Motor neuron (in vitro differentiated cells): ENCODE measurements at regions not wholly inside any gene's neighbourhood (a gene's known extent, or its start where the extent isn't known, plus 50 kb on each side); places are given as distances from the start of the nearest gene placed in this dataset.
A peak's percentile ranks its signal among the peaks of the same experiment; 100 is the strongest.

Source experiments
- ATAC-seq, 8 experiments: fragments of 200-7000 bp; cut with Tn5 transposase; replicated peaks in 6 of 8; 2 replicates each; pipeline ENCODE4 v1.8.0; 2021; ENCODE audit warnings: mild to moderate bottlenecking in 8 of 8, moderate library complexity in 8 of 8
- H3K27ac ChIP-seq, 2 donors: fragments of 250-450 bp; sonication (Bioruptor Pico); 2 replicates each; pipeline ENCODE4 v1.9.0; 2021; ENCODE audit warnings: antibody characterized with exemption in 2 of 2, mild to moderate bottlenecking in 2 of 2, moderate library complexity in 1 of 2
- H3K4me1 ChIP-seq, 2 donors: fragments of 250-450 bp; sonication (Bioruptor Pico); replicated peaks in 1 of 2; 2 replicates each; pipeline ENCODE4 v1.6.1; 2021; ENCODE audit warnings: antibody characterized with exemption in 2 of 2, mild to moderate bottlenecking in 2 of 2, moderate library complexity in 1 of 2
- H3K4me3 ChIP-seq, 5 donors: fragments of 250-450 bp; sonication (Bioruptor Pico); 2 replicates each; pipeline ENCODE4 v1.9.0; 2021; ENCODE audit warnings: antibody characterized with exemption in 5 of 5, mild to moderate bottlenecking in 5 of 5, moderate library complexity in 4 of 5
- WGBS, 10 experiments: fragments of 450-650 bp; shearing (Covaris generic); methylation state at CpG; one replicate each; pipeline ENCODE4 v1.0.0; 2022; 5-methylcytosine and 5-hydroxymethylcytosine counted together
- in situ Hi-C, 9 experiments: fragments of 400-800 bp; cut with MboI; loops; one replicate each; pipeline ENCODE4 v1.15.0; 2021; ENCODE audit warnings: low sequenced_read_pairs in 9 of 9, low pct_unique_long_range_greater_than_20kb in 2 of 9; ENCODE audit not compliant: unreplicated experiment in 9 of 9

GRCh38 chr1:106498238-106498637 lies 558.2 kb upstream of the PRMT6 start:
- Histone ChIP-seq H3K27ac (no peak overlapping the region), H3K4me1 (no peaks in the 10 kb centered on the region), H3K4me3 (no peak overlapping the region)
- 0 to 100% (median 80%) methylated on average over 1 of the region's 1 CpG for WGBS, 10 experiments
- in situ Hi-C loops = no loop called here
- no peak for ATAC-seq

GRCh38 chr1:106502659-106503058 lies 553.8 kb upstream of the PRMT6 start:
- no peak overlapping the region for H3K27ac ChIP-seq
- H3K4me1 ChIP-seq = no peaks in the 10 kb centered on the region
- ATAC-seq = no peak
- in situ Hi-C loops = no loop called here
- no peak overlapping the region for H3K4me3 ChIP-seq
- WGBS, 10 experiments = 63 to 100% (median 80%) methylated on average over 1 of the region's 1 CpG; no CpG with 5 or more reads in 6 of the 10 experiments

- in situ Hi-C loops = no loop called here
- Histone ChIP-seq H3K27ac (no peak overlapping the region), H3K4me3 (no peak overlapping the region), H3K4me1 (no peaks in the 10 kb centered on the region)
- 0 to 72% (median 52%) methylated on average over 1 to 3 of the region's 3 CpGs for WGBS, 10 experiments
- no peak for ATAC-seq
These were observed 541.1 kb upstream of the PRMT6 start for GRCh38 chr1:106515375-106515774.

- H3K27ac ChIP-seq = no peak overlapping the region
- 7 to 100% (median 72%) methylated on average over 1 to 3 of the region's 3 CpGs; no CpG with 5 or more reads in 1 of the 10 experiments for WGBS, 10 experiments
These were observed 539.2 kb upstream of the PRMT6 start for GRCh38 chr1:106517224-106517623.

GRCh38 chr1:106523497-106523896 lies 533.0 kb upstream of the PRMT6 start:
- in situ Hi-C loops = no loop called here
- 0 to 61% (median 7%) methylated on average over 4 to 6 of the region's 6 CpGs for WGBS, 10 experiments
- Histone ChIP-seq H3K27ac (peak overlapping the region; percentile 51 to 78), H3K4me1 (peaks cover 15 to 24% of the 10 kb centered on the region in 2 donors), H3K4me3 (no peak overlapping the region)
- peak in 5 of 8 experiments; percentile 51 to 98 (median 95) for ATAC-seq

More at GRCh38 chr1:106517224-106517623, 539.2 kb upstream of the PRMT6 start:
- H3K4me3 ChIP-seq = no peak overlapping the region
- in situ Hi-C loops = no loop called here
- H3K4me1 ChIP-seq = no peaks in the 10 kb centered on the region
- no peak for ATAC-seq

GRCh38 chr1:106524631-106525030 lies 531.8 kb upstream of the PRMT6 start:
- in situ Hi-C loops = no loop called here
- H3K4me3 ChIP-seq = no peak overlapping the region
- peak overlapping the region; percentile 51 to 78 for H3K27ac ChIP-seq
- 22 to 100% (median 77%) methylated on average over 1 to 3 of the region's 3 CpGs for WGBS, 10 experiments
- peaks cover 15 to 24% of the 10 kb centered on the region in 2 donors for H3K4me1 ChIP-seq
- peak in 2 of 8 experiments; percentile 6 to 53 for ATAC-seq

- Histone ChIP-seq H3K27ac (no peak overlapping the region), H3K4me1 (peaks cover 15 to 24% of the 10 kb centered on the region in 2 donors), H3K4me3 (no peak overlapping the region)
- WGBS, 10 experiments = 0 to 100% (median 97%) methylated on average over 1 to 2 of the region's 2 CpGs; no CpG with 5 or more reads in 2 of the 10 experiments
- in situ Hi-C loops = no loop called here
- ATAC-seq = peak in 1 of 8 experiments; percentile 64
These were observed 529.8 kb upstream of the PRMT6 start for GRCh38 chr1:106526650-106527049.

- Histone ChIP-seq H3K4me1 (no peaks in the 10 kb centered on the region), H3K27ac (no peak overlapping the region), H3K4me3 (no peak overlapping the region)
- ATAC-seq = no peak
- in situ Hi-C loops = no loop called here
- WGBS, 10 experiments = 0 to 100% (median 67%) methylated on average over 1 to 2 of the region's 2 CpGs
These were observed 521.9 kb upstream of the PRMT6 start for GRCh38 chr1:106534612-106535011.

GRCh38 chr1:106536741-106537140 lies 519.7 kb upstream of the PRMT6 start:
- Histone ChIP-seq H3K4me1 (no peaks in the 10 kb centered on the region), H3K4me3 (no peak overlapping the region), H3K27ac (no peak overlapping the region)
- in situ Hi-C loops = no loop called here
- ATAC-seq = no peak

- no peak for ATAC-seq
- in situ Hi-C loops = no loop called here
- no peak overlapping the region for H3K27ac ChIP-seq
- WGBS, 10 experiments = 0 to 100% (median 82%) methylated on average over 1 of the region's 1 CpG; no CpG with 5 or more reads in 3 of the 10 experiments
- peaks cover 0 to 4% of the 10 kb centered on the region in 2 donors for H3K4me1 ChIP-seq
- no peak overlapping the region for H3K4me3 ChIP-seq
These were observed 507.7 kb upstream of the PRMT6 start for GRCh38 chr1:106548726-106549125.

GRCh38 chr1:106554294-106554693 lies 502.2 kb upstream of the PRMT6 start:
- in situ Hi-C loops = no loop called here
- peaks cover 0 to 4% of the 10 kb centered on the region in 2 donors for H3K4me1 ChIP-seq
- no peak for ATAC-seq
- no peak overlapping the region for H3K27ac ChIP-seq
- no peak overlapping the region for H3K4me3 ChIP-seq

GRCh38 chr1:106555571-106555970 lies 500.9 kb upstream of the PRMT6 start:
- no peak overlapping the region for H3K27ac ChIP-seq
- WGBS, 10 experiments = 0 to 100% (median 88%) methylated on average over 1 of the region's 1 CpG; no CpG with 5 or more reads in 5 of the 10 experiments
- in situ Hi-C loops = no loop called here
- H3K4me1 ChIP-seq = no peaks in the 10 kb centered on the region
- no peak for ATAC-seq
- no peak overlapping the region for H3K4me3 ChIP-seq

- no peak overlapping the region for H3K27ac ChIP-seq
- H3K4me1 ChIP-seq = peaks cover 4 to 8% of the 10 kb centered on the region in 2 donors
- WGBS, 10 experiments = 13 to 100% (median 78%) methylated on average over 2 of the region's 2 CpGs
- in situ Hi-C loops = no loop called here
- H3K4me3 ChIP-seq = no peak overlapping the region
- ATAC-seq = no peak
These were observed 492.3 kb upstream of the PRMT6 start for GRCh38 chr1:106564192-106564591.

- in situ Hi-C loops = no loop called here
- ATAC-seq = no peak
- Histone ChIP-seq H3K4me3 (no peak overlapping the region), H3K27ac (no peak overlapping the region), H3K4me1 (peaks cover 4 to 8% of the 10 kb centered on the region in 2 donors)
- WGBS, 10 experiments = 2 to 88% (median 77%) methylated on average over 3 to 6 of the region's 6 CpGs
These were observed 488.1 kb upstream of the PRMT6 start for GRCh38 chr1:106568201-106568974.
